HG03571 (cell line): ENCODE measurements at regions not wholly inside any gene's neighbourhood (a gene's known extent, or its start where the extent isn't known, plus 50 kb on each side); places are given as distances from the start of the nearest gene placed in this dataset.
"Not testable (repeated sequence)": the region's sequence is repeated elsewhere in the genome, so short reads cannot be mapped to it uniquely, and the experiment has no call there.

Source experiments
- ATAC-seq: cut with Tn5 transposase; IDR thresholded peaks from one replicate; pipeline ENCODE4 v1.9.1; 2021; ENCODE audit not compliant: unreplicated experiment

GRCh38 chr18:41899535-41899934 lies 55.5 kb upstream of the PIK3C3 start:
- ATAC-seq, result no peak

DNA sequence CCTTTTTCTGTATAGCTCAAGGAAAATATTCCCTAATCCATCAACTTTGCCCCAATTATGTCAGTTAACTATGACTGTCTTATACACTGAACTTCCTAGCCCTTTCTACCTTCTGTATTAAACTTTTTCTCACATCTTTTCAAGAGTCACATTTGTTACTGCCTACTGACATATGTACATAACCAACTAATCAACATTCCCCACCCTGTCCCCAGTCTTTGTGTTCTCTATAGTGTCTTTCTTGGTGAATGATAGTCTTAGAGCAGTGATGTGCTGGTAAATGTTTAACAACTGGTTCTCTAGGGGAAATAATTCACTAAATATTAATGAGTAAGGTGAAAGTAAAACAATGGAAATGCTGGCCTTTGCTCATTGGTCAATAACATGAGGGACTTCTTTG lies 61.6 kb upstream of the PIK3C3 start:
- ATAC-seq, result no peak

GRCh38 chr18:41887100-41887499 lies 67.9 kb upstream of the PIK3C3 start:
- no peak for ATAC-seq

DNA sequence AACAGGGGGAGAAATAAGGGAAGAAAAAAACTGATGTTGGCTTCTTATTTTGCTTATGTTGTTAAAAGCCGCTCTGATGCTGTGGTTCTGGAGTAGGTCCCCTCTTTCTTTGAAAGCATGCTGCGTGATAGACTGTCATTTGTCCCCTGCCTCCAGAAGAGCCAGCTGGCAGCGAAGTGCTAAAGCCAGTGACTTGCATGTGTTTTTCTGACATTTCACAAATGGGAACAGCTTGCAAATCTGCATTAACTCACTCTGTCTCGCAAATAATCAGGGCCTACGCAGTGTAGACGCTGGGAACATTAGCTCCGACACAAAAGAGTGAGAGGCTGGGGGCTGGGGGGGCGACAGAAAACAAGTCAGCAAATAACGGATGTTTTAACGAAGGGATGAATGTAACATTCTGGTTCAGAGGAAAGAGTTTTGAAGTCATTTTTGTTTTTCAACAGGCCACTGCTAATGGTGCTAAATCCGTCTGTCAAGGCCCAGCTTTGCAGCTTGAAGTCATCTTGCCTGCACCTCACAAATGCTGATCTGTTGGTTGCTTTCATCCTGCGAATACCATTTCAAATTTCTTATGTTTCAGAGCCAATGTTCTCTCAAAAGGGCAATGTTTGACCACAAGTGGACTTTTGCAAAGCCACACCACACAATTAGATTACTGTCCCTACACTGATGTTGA lies 68.8 kb upstream of the PIK3C3 start:
- no peak for ATAC-seq

DNA sequence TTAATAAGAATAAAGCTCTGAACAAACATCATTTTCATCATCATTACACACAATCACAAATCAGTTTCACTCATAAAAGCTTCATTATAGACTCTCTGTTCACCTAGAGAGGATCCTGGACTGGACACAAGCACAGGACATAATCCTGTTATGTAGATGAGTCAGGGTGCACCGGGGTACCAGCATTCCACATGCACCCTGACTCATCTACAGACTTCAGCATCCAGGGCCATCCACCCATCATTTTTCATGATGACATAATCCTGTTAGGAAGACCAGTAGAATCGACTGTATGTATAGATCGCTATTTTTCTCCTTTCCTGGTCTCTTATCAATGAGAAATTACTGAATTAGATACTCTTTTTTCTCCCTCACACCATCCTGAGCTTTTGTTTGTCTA lies 73.7 kb upstream of the PIK3C3 start:
- ATAC-seq, result no peak

GRCh38 chr18:41879256-41879655 lies 75.8 kb upstream of the PIK3C3 start:
- ATAC-seq, result no peak

GRCh38 chr18:41875094-41875780 lies 79.8 kb upstream of the PIK3C3 start:
- ATAC-seq, result no peak

DNA sequence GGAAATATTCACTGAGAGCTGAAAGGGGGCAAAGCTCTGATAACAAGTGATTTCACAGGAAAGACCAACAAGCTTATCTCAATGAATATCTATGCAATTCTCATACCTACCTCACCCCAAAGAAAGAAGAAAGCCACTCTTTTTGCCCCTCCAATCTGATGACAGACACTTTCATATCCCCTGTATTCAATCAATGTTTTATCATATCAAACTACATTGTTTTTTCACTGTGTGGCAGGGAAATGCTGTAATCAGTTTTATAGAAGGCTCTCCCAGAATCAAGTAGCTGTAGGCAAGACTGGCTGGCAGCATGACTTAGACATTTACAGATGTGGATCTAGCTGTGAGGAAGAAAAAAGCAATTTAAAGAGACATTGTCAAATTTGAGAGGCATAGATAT lies 81.3 kb upstream of the PIK3C3 start:
- ATAC-seq, result no peak

- ATAC-seq, result no peak
Measured at GRCh38 chr18:41872206-41872605, 82.8 kb upstream of the PIK3C3 start.

DNA sequence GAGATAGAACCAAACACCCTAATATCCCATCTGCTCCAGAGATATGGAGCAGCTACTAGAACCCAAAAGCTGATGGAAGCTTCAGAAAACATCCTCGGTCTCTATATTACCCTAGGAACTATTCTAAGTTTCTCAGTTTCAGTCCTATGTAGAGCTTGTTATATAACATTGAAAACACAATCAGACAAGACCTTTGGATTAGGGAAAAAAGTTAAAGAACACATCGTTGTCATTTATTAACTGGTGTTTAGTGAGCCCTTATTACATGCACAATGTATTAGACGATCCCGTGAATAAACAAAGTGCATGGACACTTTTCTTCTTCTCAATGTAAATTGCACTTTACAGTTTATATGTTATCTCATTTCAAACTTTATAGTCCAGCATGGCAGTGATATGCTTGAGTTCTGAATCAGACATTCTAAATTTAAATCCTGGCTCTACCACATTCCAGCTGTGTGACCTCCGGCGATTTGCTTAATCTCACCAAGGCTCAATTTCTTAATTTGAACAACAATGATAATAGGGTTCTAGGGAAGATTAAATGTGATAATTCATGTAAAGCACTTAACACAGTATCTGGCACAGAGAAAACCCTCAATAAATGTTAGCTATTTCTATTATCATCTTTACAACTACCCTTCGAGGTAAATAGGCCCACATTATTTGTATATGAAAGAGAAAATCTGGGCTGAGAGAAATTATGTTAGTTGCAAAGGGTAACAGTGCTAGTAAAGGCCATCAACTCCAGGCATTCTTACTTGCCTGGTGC lies 83.6 kb upstream of the PIK3C3 start:
- no peak for ATAC-seq

- no peak for ATAC-seq
Measured at GRCh38 chr18:41870817-41871216, 84.2 kb upstream of the PIK3C3 start.

DNA sequence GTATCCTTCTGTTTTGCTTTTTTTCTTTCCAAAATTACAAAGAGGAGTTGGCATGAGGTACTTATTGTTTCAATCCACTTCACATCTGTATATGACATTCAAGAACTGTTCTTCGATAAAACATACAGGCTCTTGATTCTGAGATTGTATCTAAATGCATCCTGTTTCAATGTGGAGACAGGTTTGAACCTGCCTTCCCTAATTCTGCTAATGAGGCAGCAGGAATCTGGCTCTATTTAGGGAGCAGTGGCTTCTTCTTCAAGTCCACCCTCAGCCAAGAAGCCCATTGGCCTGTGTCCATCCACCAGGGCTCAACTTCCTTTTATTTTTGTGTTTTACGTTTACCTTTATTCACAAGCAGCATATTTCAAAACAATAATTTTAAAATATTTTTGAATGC lies 84.8 kb upstream of the PIK3C3 start:
- ATAC-seq, result no peak

DNA sequence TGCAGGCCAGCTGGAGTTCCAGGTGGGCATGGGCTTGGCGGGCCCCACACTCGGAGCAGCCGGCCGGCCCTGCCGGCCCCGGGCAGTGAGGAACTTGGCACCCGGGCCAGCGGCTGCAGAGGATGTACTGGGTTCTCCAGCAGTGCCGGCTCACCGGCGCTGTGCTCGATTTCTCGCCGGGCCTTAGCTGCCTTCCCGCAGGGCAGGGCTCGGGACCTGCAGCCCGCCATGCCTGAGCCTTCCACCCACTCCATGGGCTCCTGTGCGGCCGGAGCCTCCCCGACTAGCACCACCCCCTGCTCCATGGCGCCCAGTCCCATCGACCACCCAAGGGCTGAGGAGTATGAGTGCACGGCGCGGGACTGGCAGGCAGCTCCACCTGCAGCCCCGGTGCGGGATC lies 89.2 kb upstream of the PIK3C3 start:
- not testable (repeated sequence) for ATAC-seq

GRCh38 chr18:41864216-41864615 lies 90.8 kb upstream of the PIK3C3 start:
- ATAC-seq, result no peak

- no peak for ATAC-seq
Measured at GRCh38 chr18:41862921-41863320, 92.1 kb upstream of the PIK3C3 start.

DNA sequence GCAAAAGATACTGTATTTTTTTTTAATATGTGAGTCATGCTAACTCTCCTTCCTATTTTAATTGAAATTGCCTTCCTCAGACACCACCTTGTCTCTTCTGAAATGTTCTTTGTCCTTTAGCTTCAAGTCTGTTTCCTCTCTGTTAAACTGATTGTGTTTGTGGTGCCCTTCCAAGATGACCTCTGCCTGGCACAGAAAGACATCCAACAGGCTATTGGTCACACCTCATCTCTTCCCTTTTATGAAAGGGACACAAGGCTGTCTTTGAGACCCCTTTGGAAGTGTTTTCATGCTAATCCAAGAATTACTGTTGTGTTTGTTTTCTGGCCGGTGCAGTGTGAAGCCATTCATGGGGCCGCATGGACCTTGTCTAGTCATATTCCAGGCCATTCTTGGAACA lies 94.0 kb upstream of the PIK3C3 start:
- no peak for ATAC-seq

GRCh38 chr18:41858761-41859555 lies 96.1 kb upstream of the PIK3C3 start:
- no peak for ATAC-seq

DNA sequence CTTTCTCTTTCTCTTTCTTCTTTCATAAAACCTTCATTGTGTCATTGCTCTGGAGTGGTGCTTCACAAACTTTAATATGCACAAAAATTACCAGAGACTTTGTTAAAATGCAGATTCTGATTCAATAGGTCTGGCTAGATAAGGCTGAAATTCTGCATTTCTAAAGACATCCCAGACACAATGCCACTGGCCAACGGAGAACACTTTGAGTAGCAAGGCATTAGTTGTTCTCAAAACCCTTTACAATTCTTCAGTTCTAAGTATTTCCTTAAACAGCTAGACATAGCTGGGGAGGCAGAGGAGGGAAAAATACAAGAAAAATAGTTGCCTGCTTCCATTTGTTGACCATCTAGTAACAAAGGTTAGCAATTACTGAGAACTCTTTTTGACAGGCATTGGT lies 101.8 kb upstream of the PIK3C3 start:
- no peak for ATAC-seq

DNA sequence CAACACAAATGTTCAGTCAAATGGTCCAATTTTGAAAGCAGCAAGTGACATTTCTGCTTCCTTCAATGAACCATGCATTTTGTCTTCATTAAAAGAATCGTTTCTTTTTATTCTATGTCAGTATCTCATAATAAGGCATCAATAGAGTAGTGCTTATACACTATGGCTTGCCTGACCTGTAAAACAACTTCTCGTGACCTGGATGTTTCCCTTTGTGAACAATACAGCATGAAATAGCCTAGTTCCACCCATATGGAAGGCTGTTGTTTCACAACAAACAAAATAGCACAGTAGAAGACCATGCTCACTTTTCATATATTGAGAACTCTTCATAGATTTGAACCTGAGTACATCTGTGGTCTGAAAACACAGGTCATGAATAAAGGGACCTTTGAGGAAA lies 104.3 kb upstream of the PIK3C3 start:
- ATAC-seq, result no peak

GRCh38 chr18:41849632-41850031 lies 105.4 kb upstream of the PIK3C3 start:
- ATAC-seq, result no peak

- ATAC-seq, result no peak
Measured at GRCh38 chr18:41845563-41845962, 109.5 kb upstream of the PIK3C3 start.
